ENCODE measurements at regions not wholly inside any gene's neighbourhood (a gene's known extent, or its start where the extent isn't known, plus 50 kb on each side); places are given as distances from the start of the nearest gene placed in this dataset.

GRCh38 chr12:111040690-111041089 is 120.3 kb upstream of the MYL2 start:
- DNase-seq (ENCODE audit: low read depth in 2 of 2), result no peak

- DNase-seq (ENCODE audit: low read depth in 2 of 2), result no peak
These were observed 118.6 kb upstream of the MYL2 start for GRCh38 chr12:111038941-111039340.

DNA sequence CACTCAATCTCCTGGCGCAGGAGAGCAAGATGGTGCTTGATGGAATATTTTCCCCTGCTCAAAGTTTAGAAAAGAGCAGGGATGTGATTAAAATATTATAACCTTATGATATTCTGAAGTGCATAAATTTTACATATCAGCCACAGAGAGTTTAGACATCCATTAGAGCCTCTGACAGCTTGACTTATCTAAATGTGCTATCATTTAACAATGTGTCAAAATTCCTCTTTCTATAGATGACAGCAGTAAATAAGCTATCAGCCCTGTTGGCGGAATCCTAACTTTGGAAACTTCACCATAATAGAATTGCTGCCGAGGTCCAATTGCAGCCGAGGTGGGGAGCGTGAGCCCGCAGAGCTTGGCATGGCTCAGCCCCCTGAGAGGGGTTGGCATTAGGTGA is 117.7 kb upstream of the MYL2 start:
- no peak for DNase-seq (ENCODE audit: low read depth in 2 of 2)

DNA sequence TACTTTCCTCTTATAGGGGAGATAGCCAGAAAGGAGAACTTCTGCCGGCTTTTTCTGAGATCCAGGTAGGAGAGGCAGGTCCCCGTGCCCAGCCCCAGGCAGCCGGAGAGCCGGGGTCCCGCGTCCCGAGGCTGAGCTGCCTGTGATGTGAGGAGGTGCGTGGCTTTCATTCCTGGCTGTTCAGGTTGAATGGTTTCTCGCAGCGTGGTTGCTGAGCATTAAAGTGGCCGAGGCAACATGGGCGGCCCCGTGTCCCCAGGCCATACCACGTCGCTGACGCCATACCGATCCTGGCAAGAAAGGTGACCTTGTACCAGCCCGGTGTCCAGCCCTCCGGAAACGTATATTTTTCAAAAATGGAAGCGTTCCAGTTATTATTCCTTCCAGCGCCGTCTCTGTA is 116.7 kb upstream of the MYL2 start:
- DNase-seq (ENCODE audit: low read depth in 2 of 2), result no peak

DNA sequence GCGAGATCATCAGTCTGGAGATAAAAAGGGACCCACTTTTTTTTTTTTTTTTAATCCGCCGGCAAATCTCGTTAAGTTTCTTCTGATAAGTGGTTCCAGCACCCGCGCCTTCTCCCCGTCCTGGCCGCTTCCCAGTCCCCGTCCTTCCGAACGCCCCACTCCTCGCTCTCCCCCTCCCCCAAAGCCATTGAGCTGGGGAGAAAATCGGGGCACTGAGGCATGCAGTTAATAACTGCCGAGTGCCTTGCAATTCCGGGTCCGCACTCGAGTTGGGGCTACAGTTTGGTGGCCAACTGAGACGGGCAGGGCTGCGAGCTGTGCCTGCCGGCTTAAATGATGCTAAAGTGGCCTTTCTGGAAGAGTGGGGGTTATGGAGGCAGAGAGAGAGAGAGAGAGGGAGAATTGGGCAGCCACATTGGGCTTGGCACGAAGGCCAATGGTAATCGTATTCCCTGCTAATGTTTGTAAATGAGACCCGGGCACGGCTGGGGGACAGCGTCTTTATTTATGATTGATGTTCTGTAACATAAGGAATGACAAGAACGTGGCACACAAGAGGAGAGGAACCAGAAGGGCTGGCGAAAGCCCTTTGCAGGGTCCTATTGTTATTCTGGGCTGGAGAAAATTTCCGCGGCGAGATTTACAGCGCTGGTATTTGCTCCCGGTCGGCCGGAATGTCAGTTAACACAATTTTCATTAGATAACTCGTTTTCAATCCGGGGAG is 115.4 kb upstream of the MYL2 start:
- no peak for DNase-seq (ENCODE audit: low read depth in 2 of 2)

DNA sequence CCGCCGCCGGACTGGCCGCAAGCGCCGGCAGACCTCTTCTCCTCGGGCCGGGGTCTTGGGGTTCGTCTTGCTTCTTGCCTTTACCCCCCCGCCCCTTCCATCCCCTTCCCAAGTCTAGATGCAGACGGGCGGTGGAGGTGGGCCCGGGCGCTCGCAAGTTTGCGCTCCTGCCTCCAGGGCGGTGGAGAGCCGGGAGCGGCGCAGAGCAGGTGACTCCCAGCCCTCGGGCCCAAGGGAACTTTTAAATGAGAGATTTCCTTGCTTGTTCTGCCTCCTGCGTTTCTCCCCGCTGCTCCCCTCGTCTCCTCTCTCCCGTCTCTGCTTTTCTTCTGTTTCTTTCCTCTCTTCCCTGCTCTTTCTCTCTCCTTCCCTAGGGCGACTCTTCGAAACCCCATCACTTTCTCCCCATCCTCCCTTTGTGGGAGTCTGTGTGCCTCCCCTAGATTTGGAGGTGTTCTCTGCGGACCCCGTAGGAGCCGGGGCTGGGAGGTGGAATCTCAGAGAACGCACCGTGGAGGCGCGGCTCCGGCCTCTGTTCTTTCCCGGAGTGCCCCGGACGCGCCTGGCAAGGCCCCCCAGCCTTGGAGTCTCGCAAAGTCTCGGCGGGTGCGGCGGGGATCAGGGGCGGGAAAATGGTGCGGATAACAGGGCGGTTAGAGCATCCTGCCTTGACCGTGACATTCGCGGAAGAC is 114.7 kb upstream of the MYL2 start:
- DNase-seq (ENCODE audit: low read depth in 2 of 2), result no peak

DNA sequence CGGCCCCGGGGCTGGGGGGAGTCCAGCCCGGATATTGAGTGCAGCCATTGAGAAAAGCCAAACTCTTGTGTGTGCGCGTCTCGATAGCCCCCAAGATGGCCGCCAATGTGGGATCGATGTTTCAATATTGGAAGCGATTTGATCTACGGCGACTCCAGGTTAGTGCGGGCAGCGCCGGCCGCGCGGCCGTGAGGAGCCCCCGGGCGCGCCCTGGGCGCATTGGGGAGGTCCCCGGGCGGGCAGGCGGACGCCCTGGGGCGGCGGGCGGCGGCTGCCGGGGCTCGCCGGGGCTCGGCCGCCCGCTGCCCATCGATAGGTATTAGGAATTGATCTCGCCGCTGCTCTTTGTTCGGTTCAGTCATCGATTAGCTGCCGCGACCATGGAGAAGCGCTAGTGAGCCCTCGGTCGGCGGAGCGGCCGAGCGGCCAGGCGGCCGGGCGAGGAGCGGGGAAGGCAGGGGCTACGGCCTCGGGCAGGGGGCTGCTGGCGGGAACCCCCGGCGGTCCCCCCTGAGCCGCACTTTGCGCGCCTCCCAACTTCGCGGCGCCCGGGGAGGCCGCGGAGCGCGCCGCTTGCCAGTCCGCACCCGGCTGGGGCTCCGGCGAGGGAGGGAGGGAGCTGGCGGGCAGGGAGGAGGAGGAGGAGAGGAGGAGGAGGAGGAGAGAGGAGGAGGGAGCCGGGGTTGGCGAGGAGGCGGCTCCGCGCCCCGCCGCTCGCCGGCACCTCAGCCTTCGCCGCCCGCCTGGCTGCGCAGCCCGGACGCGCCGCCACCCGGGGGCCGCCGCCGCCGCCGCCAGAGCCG is 113.9 kb upstream of the MYL2 start, which contains the start of gene CUX2:
TSS of gene CUX2 (plus strand) at position 83 of the 803 bp plus-strand sequence.
- DNase-seq (ENCODE audit: low read depth in 2 of 2), result no peak

DNA sequence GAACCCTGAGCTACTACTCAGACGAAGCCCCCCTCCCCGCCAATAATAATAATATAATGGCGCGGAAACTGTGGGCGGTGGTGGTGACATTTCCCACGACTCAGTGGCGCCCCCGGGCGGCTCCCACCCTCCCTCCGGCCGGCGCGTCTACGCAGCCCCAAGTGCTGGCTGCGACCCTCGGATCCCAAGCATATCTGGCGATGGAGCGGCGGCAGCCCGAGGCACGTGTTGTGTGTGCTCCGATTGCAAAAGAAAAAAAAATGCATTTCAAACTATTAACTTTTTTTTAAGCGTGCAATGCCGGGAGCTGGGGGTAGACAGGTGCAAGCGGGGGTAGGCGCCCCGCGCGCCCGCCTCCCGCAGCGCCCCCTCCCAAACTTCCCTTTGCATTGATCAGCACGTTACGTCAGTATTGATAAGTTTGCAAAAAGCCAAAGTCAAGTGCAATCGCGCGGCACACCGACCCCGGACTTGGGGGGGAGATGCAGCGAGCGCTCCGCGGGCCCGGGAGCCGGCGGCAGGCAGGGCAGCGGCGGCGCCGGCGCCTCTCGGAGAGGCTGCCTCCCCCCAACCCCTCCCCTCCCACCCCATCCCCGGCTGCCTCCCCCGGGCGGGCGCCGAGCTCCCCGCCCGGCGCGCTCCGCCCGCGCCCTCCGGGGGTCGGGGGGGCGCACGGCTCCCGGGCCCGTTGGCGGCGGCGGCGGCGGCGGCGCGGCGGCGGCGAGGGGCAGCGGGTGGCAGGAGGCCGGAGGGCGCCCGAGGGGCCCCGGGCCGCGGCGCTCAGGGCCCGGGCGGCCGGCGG is 113.1 kb upstream of the MYL2 start:
- no peak for DNase-seq (ENCODE audit: low read depth in 2 of 2)

DNA sequence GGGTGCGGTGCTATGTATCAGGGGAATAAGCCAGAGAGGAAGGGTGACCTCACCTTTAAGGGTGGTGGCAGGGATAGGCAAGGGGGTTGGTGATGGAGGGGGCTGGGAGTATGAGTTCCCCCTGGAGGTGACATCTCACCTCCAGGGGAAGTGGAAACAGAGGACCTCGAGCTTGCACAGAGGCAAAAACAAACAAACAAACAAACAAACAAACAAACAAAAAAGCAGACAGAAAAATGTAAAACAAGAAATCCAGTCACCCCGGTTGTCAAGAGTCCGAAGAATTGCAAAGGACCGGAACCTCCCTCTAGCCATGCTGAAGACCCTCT is 112.2 kb upstream of the MYL2 start:
- no peak for DNase-seq (ENCODE audit: low read depth in 2 of 2)

DNA sequence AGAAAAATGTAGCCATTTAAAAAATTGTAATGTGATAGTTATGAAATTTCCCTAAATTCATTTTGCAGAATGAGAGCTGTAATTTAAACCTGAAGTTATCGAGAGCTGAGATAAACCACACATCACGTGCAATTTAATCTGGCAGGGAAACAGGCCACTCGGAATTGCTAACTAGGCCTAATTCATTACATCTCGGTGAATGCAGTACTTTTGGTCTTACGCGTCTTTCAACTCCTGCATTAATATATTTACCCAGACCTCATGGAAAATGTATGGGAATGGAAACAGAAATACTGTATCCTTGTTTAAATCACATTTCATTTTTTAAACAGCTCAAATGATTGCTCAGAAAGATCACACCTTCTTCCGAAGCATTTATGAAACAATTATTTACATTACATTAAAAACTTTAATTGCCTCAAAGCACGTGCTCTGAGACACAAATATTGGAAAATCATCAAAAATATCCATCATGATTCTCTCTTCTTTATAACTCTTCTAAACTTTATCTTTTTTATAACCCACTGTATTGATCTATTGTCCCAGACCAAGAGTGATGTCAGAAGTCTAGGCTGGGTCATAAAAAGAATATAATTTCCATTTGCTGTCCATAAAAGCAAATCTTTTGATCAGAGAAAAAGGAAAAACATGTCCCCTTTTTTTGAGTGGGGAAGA is 111.7 kb upstream of the MYL2 start:
- no peak for DNase-seq (ENCODE audit: low read depth in 2 of 2)

DNA sequence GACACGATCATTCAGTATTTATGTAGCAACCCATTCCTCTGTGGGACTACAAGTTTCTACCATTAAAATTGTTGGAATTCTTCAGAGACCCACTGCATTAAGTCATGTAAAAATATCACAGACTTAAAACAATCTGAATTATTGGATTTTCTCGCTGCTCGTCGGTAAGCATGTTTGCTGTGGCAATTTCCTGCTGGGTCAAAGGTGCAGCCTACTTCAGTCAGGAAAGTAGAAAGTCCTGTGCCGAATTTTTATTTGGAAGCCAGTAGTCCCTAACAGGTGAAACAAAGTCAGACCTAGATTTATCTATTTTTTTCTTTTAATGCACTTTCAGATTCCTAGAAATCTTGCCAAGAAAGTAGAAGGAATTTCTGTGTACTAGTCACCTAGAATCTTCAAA is 110.4 kb upstream of the MYL2 start:
- DNase-seq (ENCODE audit: low read depth in 2 of 2), result no peak

- no peak for DNase-seq (ENCODE audit: low read depth in 2 of 2)
These were observed 109.4 kb upstream of the MYL2 start for GRCh38 chr12:111029732-111030131.

- DNase-seq (ENCODE audit: low read depth in 2 of 2), result no peak
These were observed 108.9 kb upstream of the MYL2 start for GRCh38 chr12:111029305-111029704.

DNA sequence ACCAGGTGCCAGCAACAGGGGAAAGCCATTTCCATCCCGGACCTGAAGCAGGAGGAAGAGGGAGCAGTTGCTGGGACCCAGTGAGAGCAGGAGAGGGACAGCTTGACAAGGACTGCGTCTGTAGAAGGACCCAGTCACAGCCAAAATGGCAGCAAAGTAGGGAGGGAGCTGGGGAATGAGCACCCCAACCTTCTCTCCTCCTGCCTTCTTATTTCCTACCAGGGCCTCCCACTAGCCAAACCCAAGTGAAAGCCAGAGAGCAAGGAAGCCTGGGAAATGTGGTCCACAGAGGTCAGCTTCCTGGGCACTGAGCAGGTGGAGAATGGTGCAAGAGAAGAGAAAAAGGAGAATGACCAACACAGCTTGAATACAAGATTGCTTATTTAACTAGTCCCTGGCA is 108.5 kb upstream of the MYL2 start:
- DNase-seq (ENCODE audit: low read depth in 2 of 2), result no peak

DNA sequence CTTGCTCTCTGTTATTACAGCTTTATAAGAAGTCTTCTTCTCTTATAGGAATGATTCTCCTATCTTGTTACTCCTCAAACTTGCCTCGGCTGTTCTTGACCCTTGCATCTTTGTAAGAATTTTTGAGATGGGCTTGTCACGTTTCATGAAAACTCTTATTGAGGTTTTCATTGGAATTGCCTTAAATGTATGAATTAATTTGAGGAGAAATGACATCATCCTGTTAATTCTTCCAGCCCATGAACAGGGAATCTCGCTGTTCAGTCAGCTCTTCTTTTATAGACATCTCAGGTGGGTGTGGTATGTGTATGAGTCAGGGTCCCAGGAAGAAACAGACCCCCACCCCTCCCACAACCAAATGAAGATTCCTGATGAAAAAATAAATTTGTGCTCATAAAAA is 107.1 kb upstream of the MYL2 start:
- DNase-seq (ENCODE audit: low read depth in 2 of 2), result no peak

DNA sequence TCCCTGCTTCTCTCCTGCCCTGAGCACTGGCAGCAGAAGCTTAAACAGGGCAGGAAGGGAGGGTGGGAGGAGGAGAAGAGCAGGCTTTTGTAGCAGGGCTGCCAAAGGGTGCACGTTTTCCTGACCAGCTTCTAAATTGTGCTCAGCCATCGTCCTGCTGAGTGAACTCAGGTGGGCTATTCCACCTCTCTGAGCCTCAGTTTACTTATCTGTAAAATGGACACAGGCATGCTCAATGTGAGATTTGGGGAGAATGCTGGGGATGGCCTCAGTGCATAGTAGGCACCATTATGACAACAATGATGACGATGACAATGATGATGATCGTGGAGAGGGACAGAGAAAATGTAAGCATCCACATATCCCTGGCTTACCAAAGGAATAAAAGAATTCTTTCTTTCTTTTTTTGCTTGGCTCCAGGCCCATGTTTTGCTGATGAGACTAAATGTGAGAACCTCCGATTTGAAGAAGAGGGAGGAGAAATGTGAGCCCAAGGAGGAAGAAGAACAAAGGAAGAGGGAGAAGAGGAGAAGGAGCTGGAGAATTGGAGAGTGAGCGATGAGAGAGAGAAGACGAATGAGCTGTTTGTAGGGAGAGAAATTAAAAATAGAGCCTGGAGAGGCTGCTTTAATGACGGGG is 105.5 kb upstream of the MYL2 start:
- DNase-seq (ENCODE audit: low read depth in 2 of 2), result no peak

- DNase-seq (ENCODE audit: low read depth in 2 of 2), result no peak
These were observed 104.9 kb upstream of the MYL2 start for GRCh38 chr12:111025301-111025700.

GRCh38 chr12:111024205-111024801 is 103.9 kb upstream of the MYL2 start:
- peak; percentile 3 to 22 for DNase-seq (ENCODE audit: low read depth in 2 of 2)

GRCh38 chr12:111022386-111022785 is 102.0 kb upstream of the MYL2 start:
- no peak for DNase-seq (ENCODE audit: low read depth in 2 of 2)

GRCh38 chr12:111014547-111014946 is 94.2 kb upstream of the MYL2 start:
- no peak for DNase-seq (ENCODE audit: low read depth in 2 of 2)

DNA sequence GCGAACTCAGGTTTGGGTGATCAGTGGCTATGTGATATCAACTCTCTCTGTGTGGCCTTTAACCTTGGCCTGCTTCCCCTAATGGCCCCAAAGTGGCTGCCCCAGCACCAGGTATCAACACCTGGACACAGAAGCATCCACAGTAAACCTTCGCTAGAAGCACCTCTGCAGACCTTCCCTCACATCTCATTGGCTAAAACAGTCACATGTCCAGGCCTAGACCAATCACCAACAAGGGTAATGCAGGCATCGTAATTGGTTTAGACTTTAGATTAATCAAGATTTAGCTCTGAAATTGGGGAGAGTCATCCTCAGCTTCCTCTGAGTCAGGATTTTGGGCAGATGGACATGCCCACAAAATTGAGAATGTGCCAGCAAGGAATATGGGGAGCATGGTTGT is 92.5 kb upstream of the MYL2 start:
- DNase-seq (ENCODE audit: low read depth in 2 of 2), result no peak
